ENCODE measurements at regions not wholly inside any gene's neighbourhood (a gene's known extent, or its start where the extent isn't known, plus 50 kb on each side); places are given as distances from the start of the nearest gene placed in this dataset.

DNA sequence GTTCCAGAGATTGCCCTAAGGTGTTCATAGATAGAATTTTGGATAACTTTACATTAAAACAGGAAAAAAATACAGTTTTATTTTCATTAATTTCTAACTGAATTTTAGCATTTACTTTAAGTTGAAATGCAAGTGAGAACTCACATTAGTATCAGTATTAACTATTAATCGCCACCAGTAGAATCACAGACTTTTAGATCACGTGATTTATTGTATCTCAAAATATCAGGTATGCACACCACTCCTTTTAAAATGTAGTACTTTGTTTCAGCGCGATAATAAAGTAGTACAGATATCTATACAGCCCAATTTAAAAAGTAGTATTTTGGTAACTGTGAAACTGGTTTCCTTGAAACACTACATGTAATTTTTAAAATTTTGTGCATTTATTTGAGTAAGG is 978.7 kb downstream of the DNAH5 start:
- no peak overlapping the region for H3K4me3 ChIP-seq (replicated peaks; ENCODE audit: insufficient read depth, low read length)
- no peaks in the 10 kb centered on the region for H3K27me3 ChIP-seq (ENCODE audit: insufficient read depth, poor library complexity, severe bottlenecking)
- no peak overlapping the region for H3K27ac ChIP-seq (replicated peaks)
- TF ChIP-seq SPI1 (IDR thresholded peaks at IDR 0.05; ENCODE audit: borderline replicate concordance, low read depth) (no peak), POLR2AphosphoS5 (IDR thresholded peaks at IDR 0.05; ENCODE audit: low read depth) (no peak), GABPA (IDR thresholded peaks at IDR 0.05; ENCODE audit: low read depth) (no peak)
- no peak for DNase-seq (ENCODE audit: low read depth in 1 of 2, low spot score in 1 of 2)

GRCh38 chr5:12959713-12960112 is 984.8 kb downstream of the DNAH5 start:
- Histone ChIP-seq H3K27me3 (ENCODE audit: insufficient read depth, poor library complexity, severe bottlenecking) (no peaks in the 10 kb centered on the region), H3K4me3 (replicated peaks; ENCODE audit: insufficient read depth, low read length) (no peak overlapping the region), H3K27ac (replicated peaks) (no peak overlapping the region)
- DNase-seq (ENCODE audit: low read depth in 1 of 2, low spot score in 1 of 2) = no peak
- no peak for TF ChIP-seq CTCF (IDR thresholded peaks at IDR 0.05; ENCODE audit: insufficient read depth, low read length)
- TF ChIP-seq, protein P1, sequence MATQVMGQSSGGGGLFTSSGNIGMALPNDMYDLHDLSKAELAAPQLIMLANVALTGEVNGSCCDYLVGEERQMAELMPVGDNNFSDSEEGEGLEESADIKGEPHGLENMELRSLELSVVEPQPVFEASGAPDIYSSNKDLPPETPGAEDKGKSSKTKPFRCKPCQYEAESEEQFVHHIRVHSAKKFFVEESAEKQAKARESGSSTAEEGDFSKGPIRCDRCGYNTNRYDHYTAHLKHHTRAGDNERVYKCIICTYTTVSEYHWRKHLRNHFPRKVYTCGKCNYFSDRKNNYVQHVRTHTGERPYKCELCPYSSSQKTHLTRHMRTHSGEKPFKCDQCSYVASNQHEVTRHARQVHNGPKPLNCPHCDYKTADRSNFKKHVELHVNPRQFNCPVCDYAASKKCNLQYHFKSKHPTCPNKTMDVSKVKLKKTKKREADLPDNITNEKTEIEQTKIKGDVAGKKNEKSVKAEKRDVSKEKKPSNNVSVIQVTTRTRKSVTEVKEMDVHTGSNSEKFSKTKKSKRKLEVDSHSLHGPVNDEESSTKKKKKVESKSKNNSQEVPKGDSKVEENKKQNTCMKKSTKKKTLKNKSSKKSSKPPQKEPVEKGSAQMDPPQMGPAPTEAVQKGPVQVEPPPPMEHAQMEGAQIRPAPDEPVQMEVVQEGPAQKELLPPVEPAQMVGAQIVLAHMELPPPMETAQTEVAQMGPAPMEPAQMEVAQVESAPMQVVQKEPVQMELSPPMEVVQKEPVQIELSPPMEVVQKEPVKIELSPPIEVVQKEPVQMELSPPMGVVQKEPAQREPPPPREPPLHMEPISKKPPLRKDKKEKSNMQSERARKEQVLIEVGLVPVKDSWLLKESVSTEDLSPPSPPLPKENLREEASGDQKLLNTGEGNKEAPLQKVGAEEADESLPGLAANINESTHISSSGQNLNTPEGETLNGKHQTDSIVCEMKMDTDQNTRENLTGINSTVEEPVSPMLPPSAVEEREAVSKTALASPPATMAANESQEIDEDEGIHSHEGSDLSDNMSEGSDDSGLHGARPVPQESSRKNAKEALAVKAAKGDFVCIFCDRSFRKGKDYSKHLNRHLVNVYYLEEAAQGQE (IDR thresholded peaks at IDR 0.05; ENCODE audit: insufficient replicate concordance, low read depth) = no peak
- TF ChIP-seq SPI1 (IDR thresholded peaks at IDR 0.05; ENCODE audit: borderline replicate concordance, low read depth) = no peak

GRCh38 chr5:12952409-12952808 is 992.1 kb downstream of the DNAH5 start:
- DNase-seq (ENCODE audit: low read depth in 1 of 2, low spot score in 1 of 2) = no peak
- H3K27ac ChIP-seq (replicated peaks) = no peak overlapping the region
- no peak overlapping the region for H3K4me3 ChIP-seq (replicated peaks; ENCODE audit: insufficient read depth, low read length)
- TF ChIP-seq, protein P1 (IDR thresholded peaks at IDR 0.05; ENCODE audit: insufficient replicate concordance, low read depth) = no peak
- TF ChIP-seq CTCF (IDR thresholded peaks at IDR 0.05; ENCODE audit: insufficient read depth, low read length) = no peak
- TF ChIP-seq POLR2AphosphoS5 (IDR thresholded peaks at IDR 0.05; ENCODE audit: low read depth) = no peak
- TF ChIP-seq SPI1 (IDR thresholded peaks at IDR 0.05; ENCODE audit: borderline replicate concordance, low read depth) = no peak
- no peak for TF ChIP-seq GABPA (IDR thresholded peaks at IDR 0.05; ENCODE audit: low read depth)
- no peaks in the 10 kb centered on the region for H3K27me3 ChIP-seq (ENCODE audit: insufficient read depth, poor library complexity, severe bottlenecking)

- H3K4me3 ChIP-seq (replicated peaks; ENCODE audit: insufficient read depth, low read length) = no peak overlapping the region
- TF ChIP-seq SPI1 (IDR thresholded peaks at IDR 0.05; ENCODE audit: borderline replicate concordance, low read depth) (no peak), POLR2AphosphoS5 (IDR thresholded peaks at IDR 0.05; ENCODE audit: low read depth) (no peak), CTCF (IDR thresholded peaks at IDR 0.05; ENCODE audit: insufficient read depth, low read length) (no peak), GABPA (IDR thresholded peaks at IDR 0.05; ENCODE audit: low read depth) (no peak)
- TF ChIP-seq, protein P1 (IDR thresholded peaks at IDR 0.05; ENCODE audit: insufficient replicate concordance, low read depth) = no peak
- DNase-seq (ENCODE audit: low read depth in 1 of 2, low spot score in 1 of 2) = no peak
- H3K27ac ChIP-seq (replicated peaks) = no peak overlapping the region
- no peaks in the 10 kb centered on the region for H3K27me3 ChIP-seq (ENCODE audit: insufficient read depth, poor library complexity, severe bottlenecking)
Observed at GRCh38 chr5:12951846-12952245, 992.6 kb downstream of the DNAH5 start.
